ENCODE measurements at regions not wholly inside any gene's neighbourhood (a gene's known extent, or its start where the extent isn't known, plus 50 kb on each side); places are given as distances from the start of the nearest gene placed in this dataset.

- TF ChIP-seq CTCF (IDR thresholded peaks at IDR 0.05) = no peak
- no peak for TF ChIP-seq POLR2A (IDR thresholded peaks at IDR 0.05)
Observed at GRCh38 chrX:150157291-150157690, 205.8 kb upstream of the MAMLD1 start.
